IMR-90 (cell line): ENCODE measurements at regions not wholly inside any gene's neighbourhood (a gene's known extent, or its start where the extent isn't known, plus 50 kb on each side); places are given as distances from the start of the nearest gene placed in this dataset.

Source experiments
- ATAC-seq: fragments of 200-7000 bp; cut with Tn5 transposase; 2 replicates; pipeline ENCODE4 v1.9.1; 2020; ENCODE audit warnings: low read depth, mild to moderate bottlenecking, moderate library complexity
- BruUV-seq: library from RNA; stranded (reverse); fragments of 400-500 nt; replicated peaks from 2 replicates; lab custom pipeline; 2021; lab: Mats Ljungman, UMichigan
- CTCF ChIA-PET: fragments of 300-600 bp; formaldehyde crosslinking; extraction: SDS; loops from one replicate; lab custom pipeline; 2021; ENCODE audit warnings: antibody characterized with exemption; lab: Yijun Ruan, JAX
- POLR2A ChIA-PET: fragments of 300-600 bp; sonication (Branson Sonifier 250); formaldehyde crosslinking; loops from one replicate; lab custom pipeline; 2022; ENCODE audit warnings: antibody characterized with exemption; ENCODE audit not compliant: unreplicated experiment; lab: Charles Lee
- DNase-seq: peaks from one replicate; pipeline ENCODE4 v3.0.0; 2013
- H2AFZ ChIP-seq: replicated peaks from 2 replicates; pipeline ENCODE3; 2013; ENCODE audit warnings: low read length, mild to moderate bottlenecking; ENCODE audit not compliant: poor library complexity
- H2AK5ac ChIP-seq: 2 replicates; pipeline ENCODE4 v1.6.1; 2013; ENCODE audit warnings: low read depth, low read length, inconsistent platforms
- H2AK9ac ChIP-seq: replicated peaks from 2 replicates; pipeline ENCODE3; 2013; ENCODE audit warnings: mild to moderate bottlenecking, low read depth, low read length, moderate library complexity; ENCODE audit not compliant: poor library complexity
- H2BK120ac ChIP-seq: 2 replicates; pipeline ENCODE4 v1.6.1; 2013; ENCODE audit warnings: low read depth, low read length, inconsistent platforms
- H2BK15ac ChIP-seq: 3 replicates; pipeline ENCODE4 v1.6.1; 2013; ENCODE audit warnings: low read depth, low read length, inconsistent platforms
- H2BK20ac ChIP-seq: 2 replicates; pipeline ENCODE4 v1.6.1; 2013; ENCODE audit warnings: low read depth, mild to moderate bottlenecking, inconsistent platforms, low read length, moderate library complexity
- H2BK5ac ChIP-seq: 2 replicates; pipeline ENCODE4 v1.6.1; 2013; ENCODE audit warnings: mild to moderate bottlenecking, low read depth, low read length, inconsistent platforms; ENCODE audit not compliant: poor library complexity, severe bottlenecking
- H3K14ac ChIP-seq: replicated peaks from 2 replicates; pipeline ENCODE4 v1.6.1; 2013; ENCODE audit warnings: low read depth, low read length, inconsistent platforms
- H3K18ac ChIP-seq: 2 replicates; pipeline ENCODE4 v1.6.1; 2013; ENCODE audit warnings: low read depth, low read length, control low read depth
- H3K23ac ChIP-seq: 2 replicates; pipeline ENCODE4 v1.6.1; 2013; ENCODE audit warnings: low read depth, low read length, inconsistent platforms
- H3K27ac ChIP-seq: 2 replicates; pipeline ENCODE4 v1.5.1; 2013; ENCODE audit warnings: mild to moderate bottlenecking, control low read depth, low read length; ENCODE audit not compliant: insufficient read depth
- H3K27me3 ChIP-seq: 2 replicates; pipeline ENCODE4 v1.6.1; 2013; ENCODE audit warnings: low read length; ENCODE audit not compliant: control insufficient read depth, insufficient read depth
- H3K36me3 ChIP-seq: 2 replicates; pipeline ENCODE4 v1.6.1; 2013; ENCODE audit warnings: low read length, mixed read lengths; ENCODE audit not compliant: control insufficient read depth, insufficient read depth
- H3K4ac ChIP-seq: 2 replicates; pipeline ENCODE4 v1.6.1; 2013; ENCODE audit warnings: low read depth, low read length, inconsistent platforms
- H3K4me1 ChIP-seq: 2 replicates; pipeline ENCODE4 v1.6.1; 2013; ENCODE audit warnings: low read length, mixed read lengths; ENCODE audit not compliant: control insufficient read depth, insufficient read depth
- H3K4me2 ChIP-seq: 2 replicates; pipeline ENCODE4 v1.6.1; 2013; ENCODE audit warnings: low read depth, mild to moderate bottlenecking, control low read depth, low read length, moderate library complexity
- H3K4me3 ChIP-seq: 2 replicates; pipeline ENCODE4 v1.5.1; 2013; ENCODE audit warnings: low read depth, mild to moderate bottlenecking, control low read depth, low read length, moderate library complexity; ENCODE audit not compliant: insufficient read depth
- H3K56ac ChIP-seq: 2 replicates; pipeline ENCODE4 v1.6.1; 2013; ENCODE audit warnings: low read length, inconsistent platforms; ENCODE audit not compliant: insufficient read depth; ENCODE audit errors: extremely low read depth
- H3K79me1 ChIP-seq, 2 experiments: 2 replicates each; pipeline ENCODE4 v1.6.1; 2013; ENCODE audit warnings: low read length in 2 of 2, inconsistent platforms in 1 of 2, low read depth in 1 of 2
- H3K9ac ChIP-seq: 2 replicates; pipeline ENCODE4 v1.6.1; 2013; ENCODE audit warnings: low read depth, low read length, control low read depth
- H3K9me1 ChIP-seq: 2 replicates; pipeline ENCODE4 v1.6.1; 2013; ENCODE audit warnings: low read length, inconsistent platforms; ENCODE audit not compliant: insufficient read depth
- H3K9me3 ChIP-seq: 2 replicates; pipeline ENCODE4 v1.6.1; 2013; ENCODE audit warnings: low read length; ENCODE audit not compliant: control insufficient read depth, insufficient read depth
- H4K20me1 ChIP-seq: 2 replicates; pipeline ENCODE4 v1.6.1; 2013; ENCODE audit warnings: low read length, inconsistent platforms; ENCODE audit not compliant: insufficient read depth
- H4K5ac ChIP-seq: 2 replicates; pipeline ENCODE4 v1.6.1; 2013; ENCODE audit warnings: mild to moderate bottlenecking, low read depth, low read length, control low read depth
- H4K8ac ChIP-seq, 2 experiments: 2 replicates each; pipeline ENCODE4 v1.6.1; 2013; ENCODE audit warnings: low read depth in 2 of 2, low read length in 2 of 2, control low read depth in 1 of 2, inconsistent platforms in 1 of 2
- H4K91ac ChIP-seq: 2 replicates; pipeline ENCODE4 v1.6.1; 2013; ENCODE audit warnings: low read depth, low read length, inconsistent platforms; ENCODE audit not compliant: insufficient read depth
- BHLHE40 ChIP-seq: fragments of 150-350 bp; IDR thresholded peaks from 2 replicates; pipeline ENCODE4 v1.6.1; 2016; ENCODE audit warnings: mild to moderate bottlenecking, low read depth, low read length
- CEBPB ChIP-seq: IDR thresholded peaks from 2 replicates; pipeline ENCODE4 v1.6.1; 2012; ENCODE audit warnings: low read depth, low read length, improper control_type of control experiment
- CTCF ChIP-seq: conservative IDR thresholded peaks from 2 replicates; pipeline ENCODE4 v1.5.1; 2012; ENCODE audit warnings: mild to moderate bottlenecking, low read depth, low read length, improper control_type of control experiment
- ELK1 ChIP-seq: fragments of 150-350 bp; IDR thresholded peaks from 2 replicates; pipeline ENCODE4 v1.6.1; 2016; ENCODE audit warnings: low read depth, mild to moderate bottlenecking, low read length, moderate library complexity, borderline replicate concordance
- MAZ ChIP-seq: IDR thresholded peaks from 2 replicates; pipeline ENCODE4 v1.6.1; 2012; ENCODE audit warnings: low read depth, mild to moderate bottlenecking, low read length, improper control_type of control experiment, moderate library complexity, borderline replicate concordance
- MXI1 ChIP-seq: IDR thresholded peaks from 2 replicates; pipeline ENCODE4 v1.6.1; 2012; ENCODE audit warnings: low read depth, mild to moderate bottlenecking, low read length, moderate library complexity, borderline replicate concordance
- POLR2A ChIP-seq: IDR thresholded peaks from 2 replicates; pipeline ENCODE4 v1.6.1; 2012; ENCODE audit warnings: mild to moderate bottlenecking, low read depth, low read length
- RAD21 ChIP-seq: IDR thresholded peaks from 2 replicates; pipeline ENCODE4 v1.6.1; 2012; ENCODE audit warnings: low read length, improper control_type of control experiment
- RFX5 ChIP-seq: IDR thresholded peaks from 2 replicates; pipeline ENCODE4 v1.8.0; 2012; ENCODE audit warnings: low read depth, mild to moderate bottlenecking, low read length, moderate library complexity
- WGBS, 2 experiments: methylation state at CpG; one replicate each; pipeline versions ENCODE4 v1.1.5 to v1.1.7; 2013; ENCODE audit warnings: missing lambda C conversion rate in 2 of 2; ENCODE audit not compliant: insufficient read length in 1 of 2; ENCODE audit errors: extremely low coverage in 2 of 2; 5-methylcytosine and 5-hydroxymethylcytosine counted together
- dilution Hi-C: fragments of 300-500 bp; cut with HindIII; formaldehyde crosslinking; loops from one replicate; pipeline ENCODE4 v1.14.3; 2018; ENCODE audit warnings: low sequenced_read_pairs; ENCODE audit not compliant: unreplicated experiment
- in situ Hi-C: fragments of 300-500 bp; cut with MboI; formaldehyde crosslinking; loops from 3 replicates; pipeline ENCODE4 v1.14.3; 2019; ENCODE audit warnings: low sequenced_read_pairs, inconsistent platforms, mixed read lengths
- intact Hi-C: fragments of 100-400 bp; cut with micrococcal nuclease; formaldehyde crosslinking; loops from 2 replicates; pipeline ENCODE4 v1.10.0; 2022

GRCh38 chr18:41814651-41815050 lies 140.4 kb upstream of the PIK3C3 start:
- dilution Hi-C loops = no loop called here
- Histone ChIP-seq H3K23ac (no peak overlapping the region), H2AFZ (no peak overlapping the region), H3K4ac (no peak overlapping the region), H4K91ac (no peak overlapping the region), H4K8ac (no peak overlapping the region), H3K27ac (no peak overlapping the region), H2BK20ac (no peak overlapping the region), H4K20me1 (no peaks in the 10 kb centered on the region), H2AK5ac (no peak overlapping the region), H2BK15ac (no peak overlapping the region), H3K79me1 (no peaks in the 10 kb centered on the region), H3K9ac (no peak overlapping the region), H2AK9ac (no peak overlapping the region), H3K18ac (no peak overlapping the region), H3K36me3 (no peaks in the 10 kb centered on the region), H4K5ac (no peak overlapping the region), H3K4me1 (no peaks in the 10 kb centered on the region), H3K27me3 (peaks cover 5% of the 10 kb centered on the region), H3K56ac (no peak overlapping the region), H3K14ac (no peak overlapping the region), H2BK5ac (no peak overlapping the region), H3K9me3 (no peaks in the 10 kb centered on the region), H3K4me3 (no peak overlapping the region), H3K4me2 (no peak overlapping the region), H3K9me1 (no peaks in the 10 kb centered on the region), H2BK120ac (no peak overlapping the region)
- intact Hi-C loops = no loop called here
- CTCF ChIA-PET = no interaction called here
- no TSS peak for BruUV-seq
- in situ Hi-C loops = no loop called here
- POLR2A ChIA-PET = no interaction called here
- ATAC-seq (no peak), DNase-seq (no peak)
- TF ChIP-seq RFX5 (no peak), CEBPB (no peak), CTCF (no peak), MAZ (no peak), BHLHE40 (no peak), RAD21 (no peak), POLR2A (no peak), MXI1 (no peak), ELK1 (no peak)
- WGBS, 2 experiments = no CpG with 5 or more reads among the region's 2 CpGs
